Tibial artery (tissue), 4 donors: ENCODE measurements at regions not wholly inside any gene's neighbourhood (a gene's known extent, or its start where the extent isn't known, plus 50 kb on each side); places are given as distances from the start of the nearest gene placed in this dataset.

Source experiments
- DNase-seq, 2 donors: peaks; one replicate each; pipeline ENCODE4 v3.0.0-alpha.2; 2019
- H3K27ac ChIP-seq, 2 donors: fragments of 200-600 bp; sonication (generic) in 1 of 2; 1 replicate in 1 of 2; 2 replicates in 1 of 2; pipeline ENCODE4 v1.5.1; 2018 to 2019; ENCODE audit warnings: mild to moderate bottlenecking in 1 of 2
- H3K27me3 ChIP-seq, 2 donors: fragments of 200-600 bp; sonication (generic) in 1 of 2; one replicate each; pipeline versions ENCODE4 v1.5.1 to v1.6.0; 2016 to 2019
- H3K36me3 ChIP-seq, 3 donors: fragments of 200-600 bp; sonication (generic) in 2 of 3; one replicate each; pipeline ENCODE4 v1.5.1; 2016 to 2019; ENCODE audit warnings: mild to moderate bottlenecking in 2 of 3
- H3K4me1 ChIP-seq, 4 donors: fragments of 200-600 bp; sonication (generic) in 2 of 4; 1 replicate in 3 of 4; 2 replicates in 1 of 4; pipeline ENCODE4 v1.5.1; 2016 to 2019
- H3K4me3 ChIP-seq, 2 donors: fragments of 200-600 bp; sonication (generic) in 1 of 2; 1 replicate in 1 of 2; 2 replicates in 1 of 2; pipeline ENCODE4 v1.5.1; 2018 to 2019; ENCODE audit warnings: mild to moderate bottlenecking in 2 of 2
- H3K9me3 ChIP-seq, 3 donors: fragments of 200-600 bp; sonication (generic) in 1 of 3; one replicate each; pipeline ENCODE4 v1.5.1; 2016 to 2019
- intact Hi-C: fragments of 100-400 bp; cut with DNase I; formaldehyde crosslinking; loops from one replicate; pipeline ENCODE4 v1.15.0; 2023; ENCODE audit warnings: low total_unique reads
- TF ChIP-seq, protein P1 (sequence below), 2 experiments: fragments of 200-600 bp in 1 of 2; fragments of 450-650 bp in 1 of 2; IDR thresholded peaks; one replicate each; pipeline ENCODE4 v1.5.1; 2017 to 2019; ENCODE audit warnings: antibody characterized with exemption in 2 of 2, mild to moderate bottlenecking in 1 of 2, moderate library complexity in 1 of 2

DNA sequence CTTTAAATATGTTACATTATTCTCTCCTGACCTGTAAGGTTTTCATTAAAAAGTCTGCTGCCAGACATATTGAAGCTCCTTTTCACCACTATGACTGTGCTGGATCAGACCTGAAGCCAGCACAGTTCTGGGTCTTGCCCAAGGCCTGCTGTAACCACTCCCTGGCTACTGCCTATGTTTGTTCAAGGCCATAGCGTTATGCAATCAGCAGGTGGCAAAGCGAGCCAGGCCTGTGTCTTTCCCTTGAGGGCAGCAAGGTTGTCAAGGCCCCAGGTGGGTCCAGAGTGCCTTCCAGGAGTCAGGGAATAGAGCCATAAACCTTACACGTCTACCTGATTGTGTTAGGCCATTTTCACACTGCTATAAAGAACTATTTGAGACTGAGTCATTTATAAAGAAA, 496.8 kb upstream of the PCDH9 start:
- DNase-seq = no peak
- Histone ChIP-seq H3K27me3 (no peaks in the 10 kb centered on the region), H3K9me3 (peaks cover 0 to 4% (median 4%) of the 10 kb centered on the region in 3 donors), H3K4me1 (no peaks in the 10 kb centered on the region), H3K4me3 (no peak overlapping the region), H3K36me3 (no peaks in the 10 kb centered on the region), H3K27ac (no peak overlapping the region)
- intact Hi-C loops = no loop called here
- TF ChIP-seq, protein P1, sequence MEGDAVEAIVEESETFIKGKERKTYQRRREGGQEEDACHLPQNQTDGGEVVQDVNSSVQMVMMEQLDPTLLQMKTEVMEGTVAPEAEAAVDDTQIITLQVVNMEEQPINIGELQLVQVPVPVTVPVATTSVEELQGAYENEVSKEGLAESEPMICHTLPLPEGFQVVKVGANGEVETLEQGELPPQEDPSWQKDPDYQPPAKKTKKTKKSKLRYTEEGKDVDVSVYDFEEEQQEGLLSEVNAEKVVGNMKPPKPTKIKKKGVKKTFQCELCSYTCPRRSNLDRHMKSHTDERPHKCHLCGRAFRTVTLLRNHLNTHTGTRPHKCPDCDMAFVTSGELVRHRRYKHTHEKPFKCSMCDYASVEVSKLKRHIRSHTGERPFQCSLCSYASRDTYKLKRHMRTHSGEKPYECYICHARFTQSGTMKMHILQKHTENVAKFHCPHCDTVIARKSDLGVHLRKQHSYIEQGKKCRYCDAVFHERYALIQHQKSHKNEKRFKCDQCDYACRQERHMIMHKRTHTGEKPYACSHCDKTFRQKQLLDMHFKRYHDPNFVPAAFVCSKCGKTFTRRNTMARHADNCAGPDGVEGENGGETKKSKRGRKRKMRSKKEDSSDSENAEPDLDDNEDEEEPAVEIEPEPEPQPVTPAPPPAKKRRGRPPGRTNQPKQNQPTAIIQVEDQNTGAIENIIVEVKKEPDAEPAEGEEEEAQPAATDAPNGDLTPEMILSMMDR (IDR thresholded peaks at IDR 0.05) = no peak

DNA sequence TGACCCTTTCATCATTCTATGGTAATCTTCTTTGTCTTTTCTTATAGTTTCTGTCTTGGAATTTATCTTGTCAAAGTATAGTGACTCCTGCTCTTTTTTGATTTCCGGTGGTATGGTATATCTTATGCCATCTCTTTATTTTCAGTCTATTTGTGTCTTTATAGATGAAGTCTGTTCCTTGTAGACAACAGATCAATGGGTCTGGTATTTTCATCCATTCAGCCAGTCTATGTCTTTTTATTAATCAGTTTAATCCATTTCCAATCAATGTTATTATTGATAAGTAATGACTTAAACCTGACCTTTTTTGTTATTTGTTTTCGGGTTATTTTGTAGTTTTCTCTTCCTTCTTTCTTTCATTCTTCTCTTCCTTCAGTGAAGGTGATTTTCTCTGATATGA, 495.9 kb upstream of the PCDH9 start:
- no peaks in the 10 kb centered on the region for H3K4me1 ChIP-seq
- no peak overlapping the region for H3K27ac ChIP-seq
- no peak for DNase-seq
- intact Hi-C loops = no loop called here
- no peaks in the 10 kb centered on the region for H3K36me3 ChIP-seq
- peaks cover 0 to 4% (median 4%) of the 10 kb centered on the region in 3 donors for H3K9me3 ChIP-seq
- no peak overlapping the region for H3K4me3 ChIP-seq
- H3K27me3 ChIP-seq = no peaks in the 10 kb centered on the region
- TF ChIP-seq, protein P1 (IDR thresholded peaks at IDR 0.05) = no peak

DNA sequence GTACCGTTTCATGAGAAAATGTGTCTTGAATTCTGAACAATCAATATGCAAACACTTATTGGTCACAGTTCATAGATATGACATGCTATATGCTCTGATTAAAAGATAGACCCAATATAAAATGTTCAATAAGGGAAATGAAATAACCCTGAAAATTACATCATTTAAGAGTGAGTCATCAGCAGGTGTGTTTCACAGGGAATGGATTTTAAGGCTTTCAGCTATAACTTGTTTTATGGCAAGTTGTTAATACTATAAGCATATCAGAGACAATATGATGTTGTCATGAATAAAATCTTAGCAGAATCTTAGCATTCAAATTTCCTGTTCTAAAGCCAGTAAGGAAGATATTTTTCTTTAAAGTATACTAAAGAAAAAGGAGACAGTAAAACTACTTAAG, 483.4 kb upstream of the PCDH9 start:
- intact Hi-C loops = no loop called here

DNA sequence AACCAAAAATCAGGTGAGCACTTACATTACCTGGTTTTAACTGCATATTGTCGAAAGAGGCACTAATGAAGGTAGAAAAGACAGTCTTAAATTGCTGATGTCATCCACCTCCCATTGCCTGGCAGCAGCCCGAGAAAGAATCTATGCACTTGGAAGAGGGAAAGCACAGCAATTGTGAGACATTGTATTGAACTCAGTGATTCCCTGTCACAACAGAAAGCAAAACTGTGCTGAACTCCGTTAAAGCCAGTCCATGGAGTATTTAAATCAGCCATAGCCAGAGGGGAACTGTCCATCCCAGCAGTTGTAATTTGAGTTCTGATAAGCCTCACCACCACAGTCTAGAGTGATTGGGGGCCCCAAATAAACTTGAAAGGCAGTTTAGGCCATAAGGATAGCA, 466.6 kb upstream of the PCDH9 start:
- no peaks in the 10 kb centered on the region for H3K36me3 ChIP-seq
- H3K4me3 ChIP-seq = no peak overlapping the region
- intact Hi-C loops = no loop called here
- no peaks in the 10 kb centered on the region for H3K27me3 ChIP-seq
- H3K9me3 ChIP-seq = no peaks in the 10 kb centered on the region
- TF ChIP-seq, protein P1 (IDR thresholded peaks at IDR 0.05) = no peak
- H3K27ac ChIP-seq = no peak overlapping the region
- no peaks in the 10 kb centered on the region for H3K4me1 ChIP-seq
- DNase-seq = no peak

More for the DNA sequence above, 483.4 kb upstream of the PCDH9 start:
- Histone ChIP-seq H3K4me1 (no peaks in the 10 kb centered on the region), H3K9me3 (no peaks in the 10 kb centered on the region), H3K4me3 (no peak overlapping the region), H3K36me3 (no peaks in the 10 kb centered on the region), H3K27ac (no peak overlapping the region), H3K27me3 (no peaks in the 10 kb centered on the region)
- no peak for DNase-seq
- TF ChIP-seq, protein P1 (IDR thresholded peaks at IDR 0.05) = no peak

DNA sequence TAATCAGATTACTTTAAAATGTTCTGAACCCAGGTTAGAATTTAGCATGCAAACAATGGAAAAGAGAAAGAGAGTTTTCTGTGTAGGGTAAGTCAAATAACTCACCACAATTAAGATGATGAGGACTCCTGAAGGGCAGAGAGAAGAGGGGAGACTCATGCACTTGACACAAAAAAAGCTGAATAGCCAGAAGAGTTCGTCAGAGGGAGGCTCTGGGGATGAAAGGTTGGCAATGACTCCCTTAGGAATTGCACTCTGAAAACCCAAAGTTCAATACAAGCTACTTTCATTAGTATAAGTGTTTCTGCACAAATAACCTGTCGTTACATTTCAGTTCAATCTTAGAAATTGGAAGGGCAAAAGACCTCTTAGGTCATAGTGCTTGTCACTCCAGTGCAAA, 434.4 kb upstream of the PCDH9 start:
- Histone ChIP-seq H3K36me3 (no peaks in the 10 kb centered on the region), H3K9me3 (no peaks in the 10 kb centered on the region), H3K27ac (no peak overlapping the region), H3K4me1 (no peaks in the 10 kb centered on the region), H3K27me3 (no peaks in the 10 kb centered on the region), H3K4me3 (no peak overlapping the region)
- DNase-seq = no peak
- intact Hi-C loops = no loop called here
- TF ChIP-seq, protein P1 (IDR thresholded peaks at IDR 0.05) = no peak

DNA sequence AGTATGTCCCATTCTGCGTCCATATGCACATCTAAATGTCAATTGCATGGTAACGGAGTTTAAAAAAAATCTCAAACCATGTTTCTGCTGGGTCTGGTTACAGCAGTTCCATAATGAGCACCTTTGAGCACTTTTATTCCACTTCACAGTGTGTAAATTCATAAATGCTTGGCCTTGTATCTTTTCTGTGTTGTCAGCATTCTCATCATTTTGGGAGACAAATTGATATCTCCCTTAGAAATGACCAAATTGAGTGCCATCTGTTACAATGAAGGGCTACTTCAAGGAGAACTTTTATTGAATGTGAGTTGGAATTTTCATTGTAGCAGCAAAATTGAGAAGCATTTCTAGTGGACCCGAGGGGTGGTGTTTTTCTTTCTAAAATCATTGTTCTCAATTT, 432.9 kb upstream of the PCDH9 start:
- intact Hi-C loops = no loop called here
- Histone ChIP-seq H3K27me3 (no peaks in the 10 kb centered on the region), H3K4me3 (no peak overlapping the region), H3K4me1 (no peaks in the 10 kb centered on the region), H3K27ac (no peak overlapping the region), H3K36me3 (no peaks in the 10 kb centered on the region), H3K9me3 (no peaks in the 10 kb centered on the region)
- TF ChIP-seq, protein P1 (IDR thresholded peaks at IDR 0.05) = no peak
- no peak for DNase-seq
